ENCODE measurements at regions not wholly inside any gene's neighbourhood (a gene's known extent, or its start where the extent isn't known, plus 50 kb on each side); places are given as distances from the start of the nearest gene placed in this dataset.

DNA sequence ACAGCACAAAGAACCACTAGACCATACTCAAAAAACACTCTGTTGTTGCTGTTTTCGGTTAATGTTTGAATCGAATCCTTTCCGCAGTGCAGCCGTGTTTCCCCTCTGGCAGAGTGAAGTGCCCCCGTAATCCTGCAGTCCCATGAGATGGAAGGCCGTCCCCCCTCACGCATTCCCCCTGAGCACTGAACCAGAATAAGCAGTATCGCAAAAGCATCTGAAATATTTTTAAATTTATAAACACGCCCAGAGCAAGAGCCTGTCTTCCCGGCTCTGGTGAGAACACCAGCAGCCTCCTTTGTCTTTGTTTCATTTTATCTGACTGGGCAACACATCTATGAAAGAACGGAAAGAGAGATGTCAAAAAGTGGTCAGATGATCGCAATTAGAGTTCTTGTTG lies 121.0 kb upstream of the ADAMTS18 start:
- TF ChIP-seq POLR2A (IDR thresholded peaks at IDR 0.05): no peak
- TF ChIP-seq, protein P1, sequence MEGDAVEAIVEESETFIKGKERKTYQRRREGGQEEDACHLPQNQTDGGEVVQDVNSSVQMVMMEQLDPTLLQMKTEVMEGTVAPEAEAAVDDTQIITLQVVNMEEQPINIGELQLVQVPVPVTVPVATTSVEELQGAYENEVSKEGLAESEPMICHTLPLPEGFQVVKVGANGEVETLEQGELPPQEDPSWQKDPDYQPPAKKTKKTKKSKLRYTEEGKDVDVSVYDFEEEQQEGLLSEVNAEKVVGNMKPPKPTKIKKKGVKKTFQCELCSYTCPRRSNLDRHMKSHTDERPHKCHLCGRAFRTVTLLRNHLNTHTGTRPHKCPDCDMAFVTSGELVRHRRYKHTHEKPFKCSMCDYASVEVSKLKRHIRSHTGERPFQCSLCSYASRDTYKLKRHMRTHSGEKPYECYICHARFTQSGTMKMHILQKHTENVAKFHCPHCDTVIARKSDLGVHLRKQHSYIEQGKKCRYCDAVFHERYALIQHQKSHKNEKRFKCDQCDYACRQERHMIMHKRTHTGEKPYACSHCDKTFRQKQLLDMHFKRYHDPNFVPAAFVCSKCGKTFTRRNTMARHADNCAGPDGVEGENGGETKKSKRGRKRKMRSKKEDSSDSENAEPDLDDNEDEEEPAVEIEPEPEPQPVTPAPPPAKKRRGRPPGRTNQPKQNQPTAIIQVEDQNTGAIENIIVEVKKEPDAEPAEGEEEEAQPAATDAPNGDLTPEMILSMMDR (IDR thresholded peaks at IDR 0.05): no peak

Measured in Peyer's patch (tissue), 4 donors.